ENCODE measurements at regions not wholly inside any gene's neighbourhood (a gene's known extent, or its start where the extent isn't known, plus 50 kb on each side); places are given as distances from the start of the nearest gene placed in this dataset.

- TF ChIP-seq POLR2A (IDR thresholded peaks at IDR 0.05): no peak
- no peak for TF ChIP-seq CTCF (IDR thresholded peaks at IDR 0.05)
- TF ChIP-seq EP300 (IDR thresholded peaks at IDR 0.05): no peak
These were observed 239.2 kb downstream of the ANTXR2 start for GRCh38 chr4:79833857-79834256.

All from ovary (tissue), 3 donors.